ENCODE measurements at regions not wholly inside any gene's neighbourhood (a gene's known extent, or its start where the extent isn't known, plus 50 kb on each side); places are given as distances from the start of the nearest gene placed in this dataset.

GRCh38 chr5:110903966-110904365, 165.2 kb downstream of the SLC25A46 start:
- TF ChIP-seq CTCF (conservative IDR thresholded peaks at IDR 0.05; ENCODE audit: low read depth, low read length) (no peak), EZH2 (IDR thresholded peaks at IDR 0.05; ENCODE audit: borderline replicate concordance, low read depth, low read length, poor library complexity, severe bottlenecking) (no peak)
